Putamen (tissue), 1 donor: ENCODE measurements at regions not wholly inside any gene's neighbourhood (a gene's known extent, or its start where the extent isn't known, plus 50 kb on each side); places are given as distances from the start of the nearest gene placed in this dataset.

ENCODE experiments used
- DNase-seq: peaks from one replicate; pipeline ENCODE4 v3.0.0-alpha.2; 2016; ENCODE audit warnings: low spot score

GRCh38 chr16:27685807-27686206 is 135.9 kb downstream of the KATNIP start:
- DNase-seq, result no peak

DNA sequence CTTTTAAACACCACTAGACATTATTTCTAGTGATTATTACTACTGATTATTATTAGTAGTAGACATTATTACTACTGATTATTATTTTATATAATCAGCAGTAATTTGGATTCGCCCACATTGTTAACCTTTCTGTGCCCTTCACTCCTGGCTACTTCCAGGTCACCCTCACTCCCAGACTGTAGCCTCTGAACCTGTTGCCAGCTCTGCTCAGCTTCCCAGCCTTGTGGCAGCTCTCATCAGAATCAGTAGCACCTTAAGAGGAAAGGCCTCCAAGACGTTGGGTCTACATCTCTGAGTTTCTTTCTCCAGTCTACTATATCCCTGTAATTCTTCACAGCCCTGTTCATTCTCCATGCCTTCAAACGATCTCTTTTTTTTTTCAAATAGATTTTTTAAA is 137.0 kb downstream of the KATNIP start:
- DNase-seq, result no peak

GRCh38 chr16:27687605-27688004 is 137.7 kb downstream of the KATNIP start:
- DNase-seq, result no peak

DNA sequence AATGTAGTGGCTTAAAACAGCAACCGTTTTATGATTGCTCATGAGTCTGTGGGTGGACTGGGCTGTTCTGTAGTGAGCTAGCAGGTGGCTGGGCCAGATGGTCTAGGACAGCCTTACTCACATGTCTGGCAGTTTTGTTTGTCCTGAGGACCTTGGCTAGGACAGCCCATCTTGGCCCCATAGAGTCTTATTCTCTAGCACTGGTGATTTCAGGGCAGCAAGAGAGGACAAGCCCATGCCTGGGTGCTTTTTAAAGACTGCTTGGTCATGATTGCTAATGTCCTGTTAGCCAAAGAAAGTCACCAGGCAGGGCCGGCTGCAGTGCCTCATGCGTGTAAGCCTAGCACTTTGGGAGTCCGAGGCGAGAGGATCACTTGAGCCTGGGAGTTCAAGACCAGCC is 139.8 kb downstream of the KATNIP start:
- DNase-seq, result no peak

- DNase-seq, result no peak
These were observed 140.7 kb downstream of the KATNIP start for GRCh38 chr16:27690608-27691007.

GRCh38 chr16:27691721-27692120 is 141.8 kb downstream of the KATNIP start:
- DNase-seq, result no peak

DNA sequence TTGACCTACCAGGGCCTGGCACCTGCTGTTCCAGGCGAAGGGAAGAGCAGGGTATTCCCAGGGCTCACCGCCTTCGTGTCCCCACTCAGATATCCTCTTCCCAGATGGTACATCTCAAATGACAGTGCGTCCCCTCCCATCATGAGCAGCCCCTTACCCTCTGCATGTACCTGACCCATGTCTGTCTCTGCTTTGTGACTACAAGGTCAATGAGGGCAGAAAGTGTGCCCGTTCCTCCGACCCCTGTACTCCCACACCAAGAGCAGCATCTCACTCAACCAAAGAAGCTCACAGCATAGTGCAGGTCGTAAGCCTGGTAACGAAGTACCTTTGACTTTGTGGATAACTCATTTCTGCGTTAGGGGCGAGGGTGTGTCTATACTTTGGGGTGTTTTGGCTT is 142.6 kb downstream of the KATNIP start:
- no peak for DNase-seq

DNA sequence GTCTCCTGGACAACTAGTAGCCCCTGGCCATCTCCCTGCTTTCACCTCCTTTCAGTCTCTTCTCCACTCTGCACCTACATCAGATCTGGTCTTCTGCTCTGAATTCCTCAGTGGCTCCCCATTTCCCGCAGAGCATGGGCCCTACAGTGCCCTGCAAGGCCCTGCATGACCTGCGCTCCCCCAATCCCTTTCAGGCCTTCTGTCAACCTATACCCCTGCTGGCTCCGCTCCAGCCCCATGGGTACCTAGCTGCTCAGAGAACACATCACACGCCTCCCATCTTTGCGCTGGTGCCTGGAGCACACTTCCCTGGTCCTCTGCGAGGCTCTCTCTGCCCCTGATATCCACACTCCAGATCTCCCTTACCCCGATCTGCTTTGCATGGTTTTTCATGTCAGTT is 145.2 kb downstream of the KATNIP start:
- DNase-seq, result no peak

- DNase-seq, result no peak
These were observed 148.3 kb downstream of the KATNIP start for GRCh38 chr16:27698266-27698665.

DNA sequence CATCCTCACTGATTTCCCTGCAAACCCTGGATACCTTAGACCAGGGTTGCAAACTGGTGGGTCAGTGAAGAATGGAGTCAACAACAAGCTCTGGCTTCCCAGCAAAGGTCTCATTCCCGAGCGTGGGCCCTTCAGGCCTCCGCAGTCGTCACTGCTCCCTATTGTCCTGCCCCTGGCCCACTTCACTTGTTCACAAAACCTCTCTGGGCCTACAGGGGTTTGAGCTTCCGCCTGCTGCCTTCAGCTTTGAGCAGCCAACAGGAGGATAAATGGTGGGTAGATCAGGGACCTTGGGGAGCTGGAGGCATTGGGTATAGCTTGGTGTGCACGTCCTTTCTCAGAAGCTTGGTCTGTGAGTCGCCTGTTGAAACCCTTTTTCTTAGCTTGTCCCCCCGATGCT is 148.8 kb downstream of the KATNIP start:
- DNase-seq, result no peak

- no peak for DNase-seq
These were observed 149.6 kb downstream of the KATNIP start for GRCh38 chr16:27699540-27699939.

DNA sequence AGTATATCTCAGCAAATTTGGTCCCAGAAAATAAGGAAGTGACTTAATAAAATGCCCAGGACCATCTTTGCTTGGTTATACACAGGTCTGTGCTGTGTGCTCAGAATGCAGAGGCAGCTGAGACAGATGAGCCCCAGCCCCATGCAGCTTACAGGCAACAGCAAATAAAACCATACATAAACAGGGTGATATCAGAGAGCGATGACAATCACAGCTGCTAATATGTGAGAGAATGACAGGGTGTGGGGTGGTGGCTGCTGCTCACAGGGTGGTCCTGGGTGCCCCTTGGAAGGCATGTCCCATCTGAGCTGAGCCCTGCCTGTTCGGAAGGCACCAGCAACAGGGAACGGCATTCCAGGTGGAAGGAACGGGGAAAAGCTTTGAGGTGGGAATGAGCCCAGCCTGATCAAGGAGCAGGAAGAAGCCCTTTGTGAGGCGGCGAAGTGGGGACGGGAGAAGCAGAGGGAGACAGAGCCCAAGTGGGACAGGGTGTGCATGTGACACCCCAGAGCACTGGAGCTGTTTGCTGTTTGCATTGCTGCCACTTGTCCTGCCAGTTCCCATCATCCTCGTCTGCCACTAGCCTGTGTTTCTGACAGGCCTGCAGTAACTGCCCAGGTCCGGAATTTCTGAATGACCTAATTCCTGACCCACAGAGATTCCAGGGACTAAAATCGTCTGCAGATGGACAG is 150.5 kb downstream of the KATNIP start:
- no peak for DNase-seq

DNA sequence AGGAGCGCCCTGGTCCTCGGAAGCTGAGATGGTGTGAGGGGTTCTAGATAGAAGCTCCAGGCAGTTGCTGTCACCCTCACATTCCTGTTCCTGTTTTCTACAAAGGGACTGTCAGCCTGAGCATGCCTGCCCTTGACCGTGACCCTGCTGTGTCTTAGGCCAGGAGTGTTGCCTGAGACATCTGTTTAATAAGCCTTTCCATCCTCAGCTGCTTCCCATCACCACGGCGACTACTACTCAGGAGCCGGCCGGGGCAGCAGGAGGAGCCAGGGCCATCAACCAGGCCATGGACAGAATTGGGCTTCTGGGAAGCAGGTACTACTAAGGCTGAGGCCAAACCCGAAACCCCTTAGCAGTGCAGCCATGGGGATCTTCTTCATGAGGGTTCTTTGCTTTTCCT is 151.4 kb downstream of the KATNIP start:
- no peak for DNase-seq

GRCh38 chr16:27703121-27703520 is 153.2 kb downstream of the KATNIP start:
- DNase-seq, result no peak

GRCh38 chr16:27703545-27703944 is 153.6 kb downstream of the KATNIP start:
- no peak for DNase-seq

- no peak for DNase-seq
These were observed 154.3 kb downstream of the KATNIP start for GRCh38 chr16:27704252-27704651.

- DNase-seq, result no peak
These were observed 156.4 kb downstream of the KATNIP start for GRCh38 chr16:27706156-27706865.

DNA sequence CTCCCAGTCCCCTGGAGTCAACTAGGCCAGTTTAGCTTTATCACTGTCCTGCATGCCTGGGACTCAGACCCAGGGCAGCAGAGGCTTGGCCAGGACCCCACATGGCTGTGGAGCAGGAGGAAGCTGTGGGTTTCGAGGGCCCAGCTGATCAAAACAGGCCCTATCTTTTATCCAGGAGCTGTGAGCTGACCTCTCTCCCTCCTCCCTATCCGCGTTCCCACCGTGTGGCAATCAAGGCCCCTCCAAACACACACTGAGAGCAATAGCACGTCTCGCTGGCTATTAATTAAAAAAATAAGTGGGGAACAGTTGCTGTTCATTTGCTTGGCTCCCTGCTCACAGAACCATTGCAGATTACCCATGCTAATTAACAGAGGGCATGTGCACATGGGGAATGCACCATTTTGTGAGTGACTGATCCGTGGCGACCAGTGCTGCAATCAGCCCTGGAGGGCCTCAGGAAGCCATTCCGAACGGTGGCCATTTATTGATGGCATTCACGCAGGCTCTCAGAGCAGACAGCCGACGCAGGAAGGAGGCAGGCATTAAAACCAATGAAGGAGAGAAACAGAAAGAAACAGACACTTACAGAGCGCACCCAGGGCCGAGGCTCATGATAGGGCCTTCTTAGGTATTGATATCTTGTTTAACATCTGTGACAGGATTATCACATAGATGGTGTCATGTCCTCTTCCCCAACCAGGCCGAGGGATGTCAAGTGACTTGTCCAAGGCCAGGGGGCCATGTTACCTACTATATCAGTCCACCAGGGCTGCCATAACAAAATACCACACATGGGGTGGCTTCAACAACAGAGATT is 157.1 kb downstream of the KATNIP start:
- DNase-seq, result no peak

DNA sequence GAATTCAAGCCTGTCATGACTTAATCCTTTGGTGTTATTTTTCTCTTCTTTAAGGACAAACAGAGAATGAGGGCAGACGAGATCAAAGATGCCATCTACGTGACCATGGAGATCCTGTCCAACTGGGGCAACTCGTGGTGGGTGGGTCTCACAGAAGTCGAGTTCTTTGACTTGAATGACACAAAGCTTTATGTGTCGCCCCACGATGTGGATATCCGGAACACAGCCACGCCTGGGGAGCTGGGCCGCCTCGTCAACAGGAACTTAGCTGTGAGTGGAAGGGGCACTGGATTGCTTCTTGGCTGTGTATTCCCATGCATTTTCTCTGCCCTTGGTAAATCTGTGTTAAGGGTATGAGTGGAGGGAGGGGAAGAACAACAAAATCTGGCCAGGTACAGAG is 158.7 kb downstream of the KATNIP start:
- DNase-seq, result no peak

DNA sequence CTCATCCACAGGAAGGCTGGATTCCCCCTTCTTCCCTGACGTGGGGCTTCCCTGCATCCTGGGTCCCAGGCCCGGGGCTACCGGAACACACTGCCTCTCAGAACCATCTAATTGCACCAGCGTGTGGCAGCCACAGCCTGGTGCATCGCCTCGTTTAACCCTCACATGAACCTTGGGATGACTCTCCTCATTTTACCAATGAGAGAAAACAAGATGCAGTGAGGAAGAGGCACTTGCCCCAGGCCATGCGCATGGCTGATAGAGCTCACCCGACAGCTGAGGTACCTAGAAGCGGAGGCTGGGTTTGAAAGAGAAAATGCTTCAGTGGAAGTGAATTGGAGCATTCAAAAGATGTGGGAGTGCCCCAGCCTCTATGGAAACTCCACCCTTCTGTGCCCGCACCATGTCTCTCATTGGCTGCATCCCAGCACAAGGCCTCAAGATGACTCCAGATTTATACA is 162.3 kb downstream of the KATNIP start:
- peak; percentile 84 for DNase-seq

DNA sequence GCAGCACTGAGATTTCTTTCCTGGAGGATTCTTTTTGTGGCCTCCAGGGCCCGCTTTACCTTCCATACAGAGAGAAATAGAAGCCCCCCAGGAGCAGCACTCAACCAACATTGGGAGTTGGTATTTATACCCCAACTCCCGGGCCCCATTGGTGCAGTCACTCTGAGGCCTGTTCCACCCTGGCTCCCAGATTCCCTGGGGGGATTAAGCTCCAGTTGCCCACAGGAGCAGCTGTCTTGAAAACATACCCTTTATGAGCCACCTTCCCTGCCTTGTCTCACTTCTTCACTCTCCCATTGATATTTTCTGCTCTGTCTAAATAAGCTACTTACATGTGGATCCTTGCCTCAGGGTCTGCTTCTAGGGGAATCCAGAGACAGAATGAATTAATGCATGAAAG is 167.8 kb downstream of the KATNIP start:
- no peak for DNase-seq

- peak; percentile 99 for DNase-seq
These were observed 168.5 kb downstream of the KATNIP start for GRCh38 chr16:27718201-27719105.
